WTC11 (cell line): ENCODE measurements at regions not wholly inside any gene's neighbourhood (a gene's known extent, or its start where the extent isn't known, plus 50 kb on each side); places are given as distances from the start of the nearest gene placed in this dataset.

Source experiments
- CREM ChIP-seq: sonication (generic); formaldehyde crosslinking; IDR thresholded peaks from 2 replicates; pipeline ENCODE4 v1.8.1; 2022; ENCODE audit warnings: mild to moderate bottlenecking, missing genetic modification reagents, moderate library complexity
- KAT7 ChIP-seq: sonication (generic); formaldehyde crosslinking; IDR thresholded peaks from 2 replicates; pipeline ENCODE4 v1.8.1; 2023; ENCODE audit warnings: missing genetic modification reagents, mild to moderate bottlenecking, borderline replicate concordance
- NFE2L1 ChIP-seq: sonication (generic); formaldehyde crosslinking; IDR thresholded peaks from 2 replicates; pipeline ENCODE4 v1.8.1; 2023; ENCODE audit warnings: missing genetic modification reagents
- NR3C1 ChIP-seq: sonication (generic); formaldehyde crosslinking; conservative IDR thresholded peaks from 2 replicates; pipeline ENCODE4 v1.8.1; 2023; ENCODE audit warnings: low read depth, mild to moderate bottlenecking, missing genetic modification reagents
- TCF7 ChIP-seq: sonication (generic); formaldehyde crosslinking; IDR thresholded peaks from 2 replicates; pipeline ENCODE4 v1.8.0; 2022; ENCODE audit warnings: mild to moderate bottlenecking, low read depth, missing genetic modification reagents, moderate library complexity
- TEAD4 ChIP-seq: sonication (generic); formaldehyde crosslinking; IDR thresholded peaks from 2 replicates; pipeline ENCODE4 v1.8.0; 2022; ENCODE audit warnings: mild to moderate bottlenecking, missing genetic modification reagents
- ZNF263 ChIP-seq: sonication (generic); formaldehyde crosslinking; IDR thresholded peaks from 2 replicates; pipeline ENCODE4 v1.8.1; 2022; ENCODE audit warnings: low read depth, mild to moderate bottlenecking, moderate library complexity, missing genetic modification reagents
- ZNF317 ChIP-seq: sonication (generic); formaldehyde crosslinking; IDR thresholded peaks from 2 replicates; pipeline ENCODE4 v1.8.1; 2023; ENCODE audit warnings: low read depth, mild to moderate bottlenecking, moderate library complexity, missing genetic modification reagents, borderline replicate concordance
- ZNF416 ChIP-seq: fragments of 250-450 bp; sonication (Bioruptor Pico); IDR thresholded peaks from 2 replicates; pipeline ENCODE4 v1.9.0; 2021; ENCODE audit warnings: mild to moderate bottlenecking, inconsistent platforms
- ZSCAN18 ChIP-seq: fragments of 250-450 bp; sonication (Bioruptor Pico); IDR thresholded peaks from 2 replicates; pipeline ENCODE4 v2.1.2; 2022; ENCODE audit warnings: mild to moderate bottlenecking, moderate library complexity
- TF ChIP-seq, protein P1 (sequence below): fragments of 200-600 bp; IDR thresholded peaks from 2 replicates; pipeline ENCODE4 v1.8.0; 2022; ENCODE audit warnings: antibody characterized with exemption

DNA sequence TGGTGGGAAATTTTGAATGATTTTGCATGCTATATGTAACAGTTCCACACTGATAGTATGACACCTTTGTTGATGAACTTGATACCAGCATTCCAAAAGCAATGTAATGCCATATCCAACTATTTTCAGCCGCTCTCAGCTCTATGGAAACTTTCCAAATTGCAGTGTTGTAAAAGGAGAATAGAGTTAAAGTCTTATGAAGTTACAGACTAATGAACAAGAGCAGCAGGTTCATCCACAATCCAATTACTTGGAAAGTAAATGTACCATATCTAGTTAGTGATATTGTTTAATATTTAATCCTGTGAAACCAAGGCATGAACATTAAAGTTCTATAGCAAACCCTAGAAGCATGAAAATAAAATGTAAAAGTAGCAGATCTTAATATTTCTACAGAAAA lies 418.2 kb downstream of the TUSC1 start:
- TF ChIP-seq, protein P1, sequence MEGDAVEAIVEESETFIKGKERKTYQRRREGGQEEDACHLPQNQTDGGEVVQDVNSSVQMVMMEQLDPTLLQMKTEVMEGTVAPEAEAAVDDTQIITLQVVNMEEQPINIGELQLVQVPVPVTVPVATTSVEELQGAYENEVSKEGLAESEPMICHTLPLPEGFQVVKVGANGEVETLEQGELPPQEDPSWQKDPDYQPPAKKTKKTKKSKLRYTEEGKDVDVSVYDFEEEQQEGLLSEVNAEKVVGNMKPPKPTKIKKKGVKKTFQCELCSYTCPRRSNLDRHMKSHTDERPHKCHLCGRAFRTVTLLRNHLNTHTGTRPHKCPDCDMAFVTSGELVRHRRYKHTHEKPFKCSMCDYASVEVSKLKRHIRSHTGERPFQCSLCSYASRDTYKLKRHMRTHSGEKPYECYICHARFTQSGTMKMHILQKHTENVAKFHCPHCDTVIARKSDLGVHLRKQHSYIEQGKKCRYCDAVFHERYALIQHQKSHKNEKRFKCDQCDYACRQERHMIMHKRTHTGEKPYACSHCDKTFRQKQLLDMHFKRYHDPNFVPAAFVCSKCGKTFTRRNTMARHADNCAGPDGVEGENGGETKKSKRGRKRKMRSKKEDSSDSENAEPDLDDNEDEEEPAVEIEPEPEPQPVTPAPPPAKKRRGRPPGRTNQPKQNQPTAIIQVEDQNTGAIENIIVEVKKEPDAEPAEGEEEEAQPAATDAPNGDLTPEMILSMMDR = no peak
- no peak for TF ChIP-seq CREM
- TF ChIP-seq TCF7 (CRISPR knock-in tag) = no peak
- no peak for TF ChIP-seq ZNF263
- TF ChIP-seq TEAD4 (CRISPR knock-in tag) = no peak
- TF ChIP-seq ZNF317 (CRISPR knock-in tag) = no peak
- TF ChIP-seq ZSCAN18 (CRISPR knock-in tag) = no peak
- TF ChIP-seq NR3C1 = no peak
- TF ChIP-seq ZNF416 = no peak
- TF ChIP-seq NFE2L1 (CRISPR knock-in tag) = no peak
- TF ChIP-seq KAT7 (CRISPR knock-in tag) = no peak
